ENCODE measurements at regions not wholly inside any gene's neighbourhood (a gene's known extent, or its start where the extent isn't known, plus 50 kb on each side); places are given as distances from the start of the nearest gene placed in this dataset.

DNA sequence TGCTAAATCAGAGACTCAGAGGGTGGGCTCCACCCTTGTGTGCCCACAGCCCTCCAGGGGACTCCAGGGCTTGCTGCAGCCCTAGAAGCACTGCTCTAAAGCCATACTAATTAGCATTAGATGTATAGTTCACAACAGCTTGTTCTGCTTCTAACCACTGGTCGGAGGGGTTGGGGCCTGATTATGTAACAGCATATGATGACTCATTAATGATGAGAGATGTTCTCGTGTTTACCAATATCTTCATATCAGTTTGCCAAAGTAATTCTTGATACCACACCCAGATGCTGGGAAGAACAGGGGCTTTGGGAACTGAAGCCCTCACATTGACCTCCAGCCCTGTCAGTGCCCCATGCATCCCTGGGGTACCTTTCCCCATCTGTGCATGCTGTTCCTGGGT is 104.1 kb upstream of the FOXA2 start:
- H3K27me3 ChIP-seq (replicated peaks in 1 of 4; ENCODE audit: control extremely low read depth in 1 of 4, control insufficient read depth in 3 of 4, insufficient read depth in 4 of 4, low read length in 3 of 4) = peaks cover 0 to 2% (median 0%) of the 10 kb centered on the region in 4 experiments

DNA sequence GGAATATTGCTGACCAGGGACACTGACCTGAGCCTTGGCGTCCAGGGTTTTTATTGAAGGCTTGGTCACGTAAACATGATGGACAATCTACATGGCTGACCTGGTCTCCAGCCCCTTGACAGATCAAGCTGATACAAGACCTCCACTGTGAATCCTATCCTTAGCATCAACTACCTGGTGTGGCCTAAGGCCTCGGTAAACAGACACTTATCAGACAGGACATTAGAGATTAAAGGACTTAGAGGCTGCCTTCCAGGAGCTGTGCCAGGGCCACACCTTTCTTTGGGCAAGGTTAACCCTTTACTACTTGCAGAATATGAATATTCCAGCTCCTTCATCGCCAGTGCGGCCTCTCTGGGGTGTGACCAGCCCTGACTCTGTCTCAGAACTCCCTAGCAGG is 104.9 kb upstream of the FOXA2 start:
- Mint-ChIP-seq H3K27ac (no peak overlapping the region), H3K4me3 (no peak overlapping the region), H3K4me1 (peaks cover 4% of the 10 kb centered on the region), H3K27me3 (peaks cover 4% of the 10 kb centered on the region), H3K9me3 (ENCODE audit: insufficient read depth) (no peaks in the 10 kb centered on the region)
- Histone ChIP-seq H3K36me3 (replicated peaks in 1 of 2; ENCODE audit: control extremely low read depth in 1 of 2, control insufficient read depth in 1 of 2, extremely low read depth in 1 of 2, insufficient read depth in 2 of 2, low read length in 1 of 2) (no peaks in the 10 kb centered on the region), H2AFZ (ENCODE audit: insufficient read depth, low read depth, low read length, poor library complexity, severe bottlenecking) (no peak overlapping the region), H3K27ac (ENCODE audit: low read length in 2 of 2) (no peak overlapping the region), H3K79me2 (ENCODE audit: control insufficient read depth, insufficient read depth, low read length) (no peaks in the 10 kb centered on the region), H3K4me3 (ENCODE audit: control extremely low read depth in 1 of 5, extremely low read depth in 1 of 5, insufficient read depth in 1 of 5, low read depth in 2 of 5, low read length in 4 of 5) (no peak overlapping the region), H3K9me3 (ENCODE audit: control extremely low read depth in 1 of 3, control insufficient read depth in 2 of 3, insufficient read depth in 1 of 3, low read length in 2 of 3) (no peaks in the 10 kb centered on the region), H3K4me1 (ENCODE audit: control insufficient read depth in 2 of 2, insufficient read depth in 2 of 2, low read length in 2 of 2) (peaks cover 7 to 9% of the 10 kb centered on the region in 2 donors), H4K20me1 (ENCODE audit: control insufficient read depth, insufficient read depth, low read length, poor library complexity, severe bottlenecking) (no peaks in the 10 kb centered on the region), H3K4me2 (replicated peaks; ENCODE audit: low read depth, low read length, poor library complexity, severe bottlenecking) (no peak overlapping the region), H3K9ac (ENCODE audit: low read length) (no peak overlapping the region), H3K27me3 (replicated peaks in 1 of 4; ENCODE audit: control extremely low read depth in 1 of 4, control insufficient read depth in 3 of 4, insufficient read depth in 4 of 4, low read length in 3 of 4) (no peaks in the 10 kb centered on the region)
- DNase-seq (no peak), ATAC-seq (ENCODE audit: low read depth) (no peak)
- no peak for TF ChIP-seq EZH2 (IDR thresholded peaks at IDR 0.05; ENCODE audit: borderline replicate concordance, insufficient read depth, low read depth, low read length, poor library complexity, severe bottlenecking)
- TF ChIP-seq, protein P1, sequence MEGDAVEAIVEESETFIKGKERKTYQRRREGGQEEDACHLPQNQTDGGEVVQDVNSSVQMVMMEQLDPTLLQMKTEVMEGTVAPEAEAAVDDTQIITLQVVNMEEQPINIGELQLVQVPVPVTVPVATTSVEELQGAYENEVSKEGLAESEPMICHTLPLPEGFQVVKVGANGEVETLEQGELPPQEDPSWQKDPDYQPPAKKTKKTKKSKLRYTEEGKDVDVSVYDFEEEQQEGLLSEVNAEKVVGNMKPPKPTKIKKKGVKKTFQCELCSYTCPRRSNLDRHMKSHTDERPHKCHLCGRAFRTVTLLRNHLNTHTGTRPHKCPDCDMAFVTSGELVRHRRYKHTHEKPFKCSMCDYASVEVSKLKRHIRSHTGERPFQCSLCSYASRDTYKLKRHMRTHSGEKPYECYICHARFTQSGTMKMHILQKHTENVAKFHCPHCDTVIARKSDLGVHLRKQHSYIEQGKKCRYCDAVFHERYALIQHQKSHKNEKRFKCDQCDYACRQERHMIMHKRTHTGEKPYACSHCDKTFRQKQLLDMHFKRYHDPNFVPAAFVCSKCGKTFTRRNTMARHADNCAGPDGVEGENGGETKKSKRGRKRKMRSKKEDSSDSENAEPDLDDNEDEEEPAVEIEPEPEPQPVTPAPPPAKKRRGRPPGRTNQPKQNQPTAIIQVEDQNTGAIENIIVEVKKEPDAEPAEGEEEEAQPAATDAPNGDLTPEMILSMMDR (IDR thresholded peaks at IDR 0.05) = no peak
- WGBS (ENCODE audit: insufficient coverage) = 87% methylated on average over 5 of the region's 5 CpGs
- ChIA-PET CTCF (interaction anchor here (1.9 kb wide), 1 partner anchor 347 kb away, joined by 4 read pairs; no protein-coding TSS in a partner anchor), POLR2A (no interaction called here)
- intact Hi-C loops (cut with micrococcal nuclease) = no loop called here

More for the DNA sequence above, 104.1 kb upstream of the FOXA2 start:
- no peaks in the 10 kb centered on the region for H4K20me1 ChIP-seq (ENCODE audit: control insufficient read depth, insufficient read depth, low read length, poor library complexity, severe bottlenecking)
- peaks cover 8 to 12% of the 10 kb centered on the region in 2 donors for H3K4me1 ChIP-seq (ENCODE audit: control insufficient read depth in 2 of 2, insufficient read depth in 2 of 2, low read length in 2 of 2)
- no peak for TF ChIP-seq EZH2 (IDR thresholded peaks at IDR 0.05; ENCODE audit: borderline replicate concordance, insufficient read depth, low read depth, low read length, poor library complexity, severe bottlenecking)
- TF ChIP-seq, protein P1 (IDR thresholded peaks at IDR 0.05) = no peak
- no peaks in the 10 kb centered on the region for H3K79me2 ChIP-seq (ENCODE audit: control insufficient read depth, insufficient read depth, low read length)
- H3K9me3 ChIP-seq (ENCODE audit: control extremely low read depth in 1 of 3, control insufficient read depth in 2 of 3, insufficient read depth in 1 of 3, low read length in 2 of 3) = no peaks in the 10 kb centered on the region
- no peak overlapping the region for H3K4me3 ChIP-seq (ENCODE audit: control extremely low read depth in 1 of 5, extremely low read depth in 1 of 5, insufficient read depth in 1 of 5, low read depth in 2 of 5, low read length in 4 of 5)
- Mint-ChIP-seq H3K9me3 (ENCODE audit: insufficient read depth) (no peaks in the 10 kb centered on the region), H3K27ac (no peak overlapping the region), H3K4me3 (no peak overlapping the region), H3K27me3 (peaks cover 4% of the 10 kb centered on the region), H3K4me1 (peaks cover 4% of the 10 kb centered on the region)
- ATAC-seq (ENCODE audit: low read depth) (no peak), DNase-seq (no peak)
- no peak overlapping the region for H3K27ac ChIP-seq (ENCODE audit: low read length in 2 of 2)
- no CpG with 5 or more reads among the region's 2 CpGs for WGBS (ENCODE audit: insufficient coverage)
- H3K9ac ChIP-seq (ENCODE audit: low read length) = no peak overlapping the region
- H3K36me3 ChIP-seq (replicated peaks in 1 of 2; ENCODE audit: control extremely low read depth in 1 of 2, control insufficient read depth in 1 of 2, extremely low read depth in 1 of 2, insufficient read depth in 2 of 2, low read length in 1 of 2) = no peaks in the 10 kb centered on the region
- POLR2A ChIA-PET = no interaction called here
- CTCF ChIA-PET = no interaction called here
- H3K4me2 ChIP-seq (replicated peaks; ENCODE audit: low read depth, low read length, poor library complexity, severe bottlenecking) = no peak overlapping the region
- intact Hi-C loops (cut with micrococcal nuclease) = no loop called here
- H2AFZ ChIP-seq (ENCODE audit: insufficient read depth, low read depth, low read length, poor library complexity, severe bottlenecking) = no peak overlapping the region
